IMR-90 (cell line): ENCODE measurements at regions not wholly inside any gene's neighbourhood (a gene's known extent, or its start where the extent isn't known, plus 50 kb on each side); places are given as distances from the start of the nearest gene placed in this dataset.

Experiments
- ATAC-seq: fragments of 200-7000 bp; cut with Tn5 transposase; 2 replicates; pipeline ENCODE4 v1.9.1; 2020; ENCODE audit warnings: low read depth, mild to moderate bottlenecking, moderate library complexity
- BruUV-seq: library from RNA; stranded (reverse); fragments of 400-500 nt; replicated peaks from 2 replicates; lab custom pipeline; 2021; lab: Mats Ljungman, UMichigan
- CTCF ChIA-PET: fragments of 300-600 bp; formaldehyde crosslinking; extraction: SDS; loops from one replicate; lab custom pipeline; 2021; ENCODE audit warnings: antibody characterized with exemption; lab: Yijun Ruan, JAX
- POLR2A ChIA-PET: fragments of 300-600 bp; sonication (Branson Sonifier 250); formaldehyde crosslinking; loops from one replicate; lab custom pipeline; 2022; ENCODE audit warnings: antibody characterized with exemption; ENCODE audit not compliant: unreplicated experiment; lab: Charles Lee
- DNase-seq: peaks from one replicate; pipeline ENCODE4 v3.0.0; 2013
- H2AFZ ChIP-seq: replicated peaks from 2 replicates; pipeline ENCODE3; 2013; ENCODE audit warnings: low read length, mild to moderate bottlenecking; ENCODE audit not compliant: poor library complexity
- H2AK5ac ChIP-seq: 2 replicates; pipeline ENCODE4 v1.6.1; 2013; ENCODE audit warnings: low read depth, low read length, inconsistent platforms
- H2AK9ac ChIP-seq: replicated peaks from 2 replicates; pipeline ENCODE3; 2013; ENCODE audit warnings: mild to moderate bottlenecking, low read depth, low read length, moderate library complexity; ENCODE audit not compliant: poor library complexity
- H2BK120ac ChIP-seq: 2 replicates; pipeline ENCODE4 v1.6.1; 2013; ENCODE audit warnings: low read depth, low read length, inconsistent platforms
- H2BK15ac ChIP-seq: 3 replicates; pipeline ENCODE4 v1.6.1; 2013; ENCODE audit warnings: low read depth, low read length, inconsistent platforms
- H2BK20ac ChIP-seq: 2 replicates; pipeline ENCODE4 v1.6.1; 2013; ENCODE audit warnings: low read depth, mild to moderate bottlenecking, inconsistent platforms, low read length, moderate library complexity
- H2BK5ac ChIP-seq: 2 replicates; pipeline ENCODE4 v1.6.1; 2013; ENCODE audit warnings: mild to moderate bottlenecking, low read depth, low read length, inconsistent platforms; ENCODE audit not compliant: poor library complexity, severe bottlenecking
- H3K14ac ChIP-seq: replicated peaks from 2 replicates; pipeline ENCODE4 v1.6.1; 2013; ENCODE audit warnings: low read depth, low read length, inconsistent platforms
- H3K18ac ChIP-seq: 2 replicates; pipeline ENCODE4 v1.6.1; 2013; ENCODE audit warnings: low read depth, low read length, control low read depth
- H3K23ac ChIP-seq: 2 replicates; pipeline ENCODE4 v1.6.1; 2013; ENCODE audit warnings: low read depth, low read length, inconsistent platforms
- H3K27ac ChIP-seq: 2 replicates; pipeline ENCODE4 v1.5.1; 2013; ENCODE audit warnings: mild to moderate bottlenecking, control low read depth, low read length; ENCODE audit not compliant: insufficient read depth
- H3K27me3 ChIP-seq: 2 replicates; pipeline ENCODE4 v1.6.1; 2013; ENCODE audit warnings: low read length; ENCODE audit not compliant: control insufficient read depth, insufficient read depth
- H3K36me3 ChIP-seq: 2 replicates; pipeline ENCODE4 v1.6.1; 2013; ENCODE audit warnings: low read length, mixed read lengths; ENCODE audit not compliant: control insufficient read depth, insufficient read depth
- H3K4ac ChIP-seq: 2 replicates; pipeline ENCODE4 v1.6.1; 2013; ENCODE audit warnings: low read depth, low read length, inconsistent platforms
- H3K4me1 ChIP-seq: 2 replicates; pipeline ENCODE4 v1.6.1; 2013; ENCODE audit warnings: low read length, mixed read lengths; ENCODE audit not compliant: control insufficient read depth, insufficient read depth
- H3K4me2 ChIP-seq: 2 replicates; pipeline ENCODE4 v1.6.1; 2013; ENCODE audit warnings: low read depth, mild to moderate bottlenecking, control low read depth, low read length, moderate library complexity
- H3K4me3 ChIP-seq: 2 replicates; pipeline ENCODE4 v1.5.1; 2013; ENCODE audit warnings: low read depth, mild to moderate bottlenecking, control low read depth, low read length, moderate library complexity; ENCODE audit not compliant: insufficient read depth
- H3K56ac ChIP-seq: 2 replicates; pipeline ENCODE4 v1.6.1; 2013; ENCODE audit warnings: low read length, inconsistent platforms; ENCODE audit not compliant: insufficient read depth; ENCODE audit errors: extremely low read depth
- H3K79me1 ChIP-seq, 2 experiments: 2 replicates each; pipeline ENCODE4 v1.6.1; 2013; ENCODE audit warnings: low read length in 2 of 2, inconsistent platforms in 1 of 2, low read depth in 1 of 2
- H3K9ac ChIP-seq: 2 replicates; pipeline ENCODE4 v1.6.1; 2013; ENCODE audit warnings: low read depth, low read length, control low read depth
- H3K9me1 ChIP-seq: 2 replicates; pipeline ENCODE4 v1.6.1; 2013; ENCODE audit warnings: low read length, inconsistent platforms; ENCODE audit not compliant: insufficient read depth
- H3K9me3 ChIP-seq: 2 replicates; pipeline ENCODE4 v1.6.1; 2013; ENCODE audit warnings: low read length; ENCODE audit not compliant: control insufficient read depth, insufficient read depth
- H4K20me1 ChIP-seq: 2 replicates; pipeline ENCODE4 v1.6.1; 2013; ENCODE audit warnings: low read length, inconsistent platforms; ENCODE audit not compliant: insufficient read depth
- H4K5ac ChIP-seq: 2 replicates; pipeline ENCODE4 v1.6.1; 2013; ENCODE audit warnings: mild to moderate bottlenecking, low read depth, low read length, control low read depth
- H4K8ac ChIP-seq, 2 experiments: 2 replicates each; pipeline ENCODE4 v1.6.1; 2013; ENCODE audit warnings: low read depth in 2 of 2, low read length in 2 of 2, control low read depth in 1 of 2, inconsistent platforms in 1 of 2
- H4K91ac ChIP-seq: 2 replicates; pipeline ENCODE4 v1.6.1; 2013; ENCODE audit warnings: low read depth, low read length, inconsistent platforms; ENCODE audit not compliant: insufficient read depth
- BHLHE40 ChIP-seq: fragments of 150-350 bp; IDR thresholded peaks from 2 replicates; pipeline ENCODE4 v1.6.1; 2016; ENCODE audit warnings: mild to moderate bottlenecking, low read depth, low read length
- CHD1 ChIP-seq: IDR thresholded peaks from 2 replicates; pipeline ENCODE4 v1.6.1; 2012; ENCODE audit warnings: low read depth, low read length, improper control_type of control experiment
- CTCF ChIP-seq: conservative IDR thresholded peaks from 2 replicates; pipeline ENCODE4 v1.5.1; 2012; ENCODE audit warnings: mild to moderate bottlenecking, low read depth, low read length, improper control_type of control experiment
- FOS ChIP-seq: fragments of 150-350 bp; IDR thresholded peaks from 2 replicates; pipeline ENCODE4 v1.6.1; 2016; ENCODE audit warnings: low read depth, low read length
- MXI1 ChIP-seq: IDR thresholded peaks from 2 replicates; pipeline ENCODE4 v1.6.1; 2012; ENCODE audit warnings: low read depth, mild to moderate bottlenecking, low read length, moderate library complexity, borderline replicate concordance
- RAD21 ChIP-seq: IDR thresholded peaks from 2 replicates; pipeline ENCODE4 v1.6.1; 2012; ENCODE audit warnings: low read length, improper control_type of control experiment
- RFX5 ChIP-seq: IDR thresholded peaks from 2 replicates; pipeline ENCODE4 v1.8.0; 2012; ENCODE audit warnings: low read depth, mild to moderate bottlenecking, low read length, moderate library complexity
- WGBS, 2 experiments: methylation state at CpG; one replicate each; pipeline versions ENCODE4 v1.1.5 to v1.1.7; 2013; ENCODE audit warnings: missing lambda C conversion rate in 2 of 2; ENCODE audit not compliant: insufficient read length in 1 of 2; ENCODE audit errors: extremely low coverage in 2 of 2; 5-methylcytosine and 5-hydroxymethylcytosine counted together
- dilution Hi-C: fragments of 300-500 bp; cut with HindIII; formaldehyde crosslinking; loops from one replicate; pipeline ENCODE4 v1.14.3; 2018; ENCODE audit warnings: low sequenced_read_pairs; ENCODE audit not compliant: unreplicated experiment
- in situ Hi-C: fragments of 300-500 bp; cut with MboI; formaldehyde crosslinking; loops from 3 replicates; pipeline ENCODE4 v1.14.3; 2019; ENCODE audit warnings: low sequenced_read_pairs, inconsistent platforms, mixed read lengths
- intact Hi-C: fragments of 100-400 bp; cut with micrococcal nuclease; formaldehyde crosslinking; loops from 2 replicates; pipeline ENCODE4 v1.10.0; 2022
- TF ChIP-seq, protein P1 (sequence below): fragments of 150-350 bp; IDR thresholded peaks from 2 replicates; pipeline ENCODE4 v1.6.1; 2016; ENCODE audit warnings: low read depth, mild to moderate bottlenecking, low read length, moderate library complexity, borderline replicate concordance
- TF ChIP-seq, protein P2 (sequence below): fragments of 150-350 bp; IDR thresholded peaks from 2 replicates; pipeline ENCODE4 v1.6.1; 2017; ENCODE audit warnings: mild to moderate bottlenecking, antibody characterized with exemption, low read length, low read depth

- no peaks in the 10 kb centered on the region; the same call in 1 of the 2 replicates for H3K27me3 ChIP-seq
- H3K23ac ChIP-seq, result no peak overlapping the region
- DNase-seq (no peak), ATAC-seq (no peak)
- H2BK120ac ChIP-seq, result no peak overlapping the region
- no peak overlapping the region for H3K56ac ChIP-seq
- H2AFZ ChIP-seq, result no peak overlapping the region
- no peak overlapping the region for H2BK15ac ChIP-seq
- TF ChIP-seq, protein P1, sequence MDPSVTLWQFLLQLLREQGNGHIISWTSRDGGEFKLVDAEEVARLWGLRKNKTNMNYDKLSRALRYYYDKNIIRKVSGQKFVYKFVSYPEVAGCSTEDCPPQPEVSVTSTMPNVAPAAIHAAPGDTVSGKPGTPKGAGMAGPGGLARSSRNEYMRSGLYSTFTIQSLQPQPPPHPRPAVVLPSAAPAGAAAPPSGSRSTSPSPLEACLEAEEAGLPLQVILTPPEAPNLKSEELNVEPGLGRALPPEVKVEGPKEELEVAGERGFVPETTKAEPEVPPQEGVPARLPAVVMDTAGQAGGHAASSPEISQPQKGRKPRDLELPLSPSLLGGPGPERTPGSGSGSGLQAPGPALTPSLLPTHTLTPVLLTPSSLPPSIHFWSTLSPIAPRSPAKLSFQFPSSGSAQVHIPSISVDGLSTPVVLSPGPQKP, result no peak
- TF ChIP-seq RFX5 (no peak), RAD21 (no peak), MXI1 (no peak), FOS (no peak), CTCF (no peak), BHLHE40 (no peak), CHD1 (no peak)
- TF ChIP-seq, protein P2, sequence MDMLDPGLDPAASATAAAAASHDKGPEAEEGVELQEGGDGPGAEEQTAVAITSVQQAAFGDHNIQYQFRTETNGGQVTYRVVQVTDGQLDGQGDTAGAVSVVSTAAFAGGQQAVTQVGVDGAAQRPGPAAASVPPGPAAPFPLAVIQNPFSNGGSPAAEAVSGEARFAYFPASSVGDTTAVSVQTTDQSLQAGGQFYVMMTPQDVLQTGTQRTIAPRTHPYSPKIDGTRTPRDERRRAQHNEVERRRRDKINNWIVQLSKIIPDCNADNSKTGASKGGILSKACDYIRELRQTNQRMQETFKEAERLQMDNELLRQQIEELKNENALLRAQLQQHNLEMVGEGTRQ, result no peak
- no peak overlapping the region for H2BK20ac ChIP-seq
- no peaks in the 10 kb centered on the region for H3K36me3 ChIP-seq
- intact Hi-C loops (no loop called here), in situ Hi-C loops (no loop called here), dilution Hi-C loops (no loop called here)
- no peak overlapping the region for H3K18ac ChIP-seq
- H3K9me3 ChIP-seq, result no peaks in the 10 kb centered on the region; the same call in 1 of the 2 replicates
- no peaks in the 10 kb centered on the region for H3K9me1 ChIP-seq
- no peaks in the 10 kb centered on the region for H3K4me1 ChIP-seq
- H2AK5ac ChIP-seq, result no peak overlapping the region
- H4K8ac ChIP-seq, result no peak overlapping the region
- H3K4me2 ChIP-seq, result no peak overlapping the region
- CTCF ChIA-PET, result interaction anchor here (0.5 to 1.7 kb wide), 4 partner anchors 12 to 402 kb away, joined by 3 to 4 read pairs (median 4); no protein-coding TSS in a partner anchor
- POLR2A ChIA-PET, result no interaction called here
- no peak overlapping the region for H3K4ac ChIP-seq
- H4K5ac ChIP-seq, result no peak overlapping the region
- BruUV-seq, result no TSS peak
- H4K20me1 ChIP-seq, result no peaks in the 10 kb centered on the region
- H3K79me1 ChIP-seq, result no peaks in the 10 kb centered on the region
- H3K27ac ChIP-seq, result no peak overlapping the region
- no peak overlapping the region for H3K9ac ChIP-seq
- H3K4me3 ChIP-seq, result no peak overlapping the region
- WGBS, 2 experiments, result no CpG with 5 or more reads among the region's 2 CpGs
- no peak overlapping the region for H2BK5ac ChIP-seq
- H4K91ac ChIP-seq, result no peak overlapping the region
- no peak overlapping the region for H2AK9ac ChIP-seq
- H3K14ac ChIP-seq, result no peak overlapping the region
These were observed 95.6 kb upstream of the C1orf87 start for GRCh38 chr1:60169206-60169605.
